ENCODE measurements at regions not wholly inside any gene's neighbourhood (a gene's known extent, or its start where the extent isn't known, plus 50 kb on each side); places are given as distances from the start of the nearest gene placed in this dataset.
A peak's percentile ranks its signal among the peaks of the same experiment; 100 is the strongest.

DNA sequence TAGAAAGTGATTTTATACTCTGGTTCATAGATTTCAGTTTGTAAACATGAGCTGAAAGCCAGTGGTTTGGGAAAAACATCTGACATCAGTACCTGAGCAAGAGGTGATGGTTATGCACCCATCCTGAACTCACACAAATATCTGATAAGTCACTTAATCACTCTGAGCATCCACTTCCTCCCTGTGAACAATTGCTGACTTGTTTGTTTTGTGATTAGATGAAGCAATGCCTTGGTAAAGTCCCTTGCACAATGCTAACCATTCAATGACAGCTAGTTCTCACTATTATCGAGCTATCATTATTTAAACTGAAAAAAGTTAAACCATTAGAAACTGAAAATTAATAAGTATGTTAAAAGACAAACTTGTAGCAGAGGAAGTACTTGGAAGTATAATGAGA is 303.0 kb downstream of the PLOD2 start:
- H3K4me1 ChIP-seq (ENCODE audit: insufficient read depth), result no peaks in the 10 kb centered on the region
- Mint-ChIP-seq H3K27ac (no peak overlapping the region), H3K27me3 (ENCODE audit: insufficient read depth, low read depth, poor library complexity) (no peaks in the 10 kb centered on the region), H3K4me1 (no peaks in the 10 kb centered on the region), H3K36me3 (ENCODE audit: low read depth) (no peaks in the 10 kb centered on the region), H3K4me3 (no peak overlapping the region), H3K9me3 (no peaks in the 10 kb centered on the region)
- H3K79me2 ChIP-seq (replicated peaks; ENCODE audit: insufficient read depth), result no peaks in the 10 kb centered on the region
- no peaks in the 10 kb centered on the region for H3F3A ChIP-seq (replicated peaks; ENCODE audit: low read depth)
- ATAC-seq, result no peak
- no peaks in the 10 kb centered on the region for H4K20me1 ChIP-seq (replicated peaks; ENCODE audit: insufficient read depth)
- no peak overlapping the region for H2AFZ ChIP-seq
- H3K4me3 ChIP-seq, result no peak overlapping the region
- H3K9me2 ChIP-seq (ENCODE audit: insufficient read depth), result no peaks in the 10 kb centered on the region
- no peaks in the 10 kb centered on the region for H3K36me3 ChIP-seq (ENCODE audit: insufficient read depth)
- DNase-seq (ENCODE audit: low spot score), result no peak
- H3K4me2 ChIP-seq, result no peak overlapping the region
- TF ChIP-seq POLR2AphosphoS5 (IDR thresholded peaks at IDR 0.05; ENCODE audit: low read depth) (no peak), ZNF331 (CRISPR knock-in tag; IDR thresholded peaks at IDR 0.05; ENCODE audit: low read depth) (no peak), NANOG (IDR thresholded peaks at IDR 0.05; ENCODE audit: borderline replicate concordance) (no peak), JUNB (IDR thresholded peaks at IDR 0.05; ENCODE audit: unreplicated experiment) (no peak), ZNF114 (CRISPR knock-in tag; IDR thresholded peaks at IDR 0.05) (no peak)
- TF ChIP-seq, protein P1, sequence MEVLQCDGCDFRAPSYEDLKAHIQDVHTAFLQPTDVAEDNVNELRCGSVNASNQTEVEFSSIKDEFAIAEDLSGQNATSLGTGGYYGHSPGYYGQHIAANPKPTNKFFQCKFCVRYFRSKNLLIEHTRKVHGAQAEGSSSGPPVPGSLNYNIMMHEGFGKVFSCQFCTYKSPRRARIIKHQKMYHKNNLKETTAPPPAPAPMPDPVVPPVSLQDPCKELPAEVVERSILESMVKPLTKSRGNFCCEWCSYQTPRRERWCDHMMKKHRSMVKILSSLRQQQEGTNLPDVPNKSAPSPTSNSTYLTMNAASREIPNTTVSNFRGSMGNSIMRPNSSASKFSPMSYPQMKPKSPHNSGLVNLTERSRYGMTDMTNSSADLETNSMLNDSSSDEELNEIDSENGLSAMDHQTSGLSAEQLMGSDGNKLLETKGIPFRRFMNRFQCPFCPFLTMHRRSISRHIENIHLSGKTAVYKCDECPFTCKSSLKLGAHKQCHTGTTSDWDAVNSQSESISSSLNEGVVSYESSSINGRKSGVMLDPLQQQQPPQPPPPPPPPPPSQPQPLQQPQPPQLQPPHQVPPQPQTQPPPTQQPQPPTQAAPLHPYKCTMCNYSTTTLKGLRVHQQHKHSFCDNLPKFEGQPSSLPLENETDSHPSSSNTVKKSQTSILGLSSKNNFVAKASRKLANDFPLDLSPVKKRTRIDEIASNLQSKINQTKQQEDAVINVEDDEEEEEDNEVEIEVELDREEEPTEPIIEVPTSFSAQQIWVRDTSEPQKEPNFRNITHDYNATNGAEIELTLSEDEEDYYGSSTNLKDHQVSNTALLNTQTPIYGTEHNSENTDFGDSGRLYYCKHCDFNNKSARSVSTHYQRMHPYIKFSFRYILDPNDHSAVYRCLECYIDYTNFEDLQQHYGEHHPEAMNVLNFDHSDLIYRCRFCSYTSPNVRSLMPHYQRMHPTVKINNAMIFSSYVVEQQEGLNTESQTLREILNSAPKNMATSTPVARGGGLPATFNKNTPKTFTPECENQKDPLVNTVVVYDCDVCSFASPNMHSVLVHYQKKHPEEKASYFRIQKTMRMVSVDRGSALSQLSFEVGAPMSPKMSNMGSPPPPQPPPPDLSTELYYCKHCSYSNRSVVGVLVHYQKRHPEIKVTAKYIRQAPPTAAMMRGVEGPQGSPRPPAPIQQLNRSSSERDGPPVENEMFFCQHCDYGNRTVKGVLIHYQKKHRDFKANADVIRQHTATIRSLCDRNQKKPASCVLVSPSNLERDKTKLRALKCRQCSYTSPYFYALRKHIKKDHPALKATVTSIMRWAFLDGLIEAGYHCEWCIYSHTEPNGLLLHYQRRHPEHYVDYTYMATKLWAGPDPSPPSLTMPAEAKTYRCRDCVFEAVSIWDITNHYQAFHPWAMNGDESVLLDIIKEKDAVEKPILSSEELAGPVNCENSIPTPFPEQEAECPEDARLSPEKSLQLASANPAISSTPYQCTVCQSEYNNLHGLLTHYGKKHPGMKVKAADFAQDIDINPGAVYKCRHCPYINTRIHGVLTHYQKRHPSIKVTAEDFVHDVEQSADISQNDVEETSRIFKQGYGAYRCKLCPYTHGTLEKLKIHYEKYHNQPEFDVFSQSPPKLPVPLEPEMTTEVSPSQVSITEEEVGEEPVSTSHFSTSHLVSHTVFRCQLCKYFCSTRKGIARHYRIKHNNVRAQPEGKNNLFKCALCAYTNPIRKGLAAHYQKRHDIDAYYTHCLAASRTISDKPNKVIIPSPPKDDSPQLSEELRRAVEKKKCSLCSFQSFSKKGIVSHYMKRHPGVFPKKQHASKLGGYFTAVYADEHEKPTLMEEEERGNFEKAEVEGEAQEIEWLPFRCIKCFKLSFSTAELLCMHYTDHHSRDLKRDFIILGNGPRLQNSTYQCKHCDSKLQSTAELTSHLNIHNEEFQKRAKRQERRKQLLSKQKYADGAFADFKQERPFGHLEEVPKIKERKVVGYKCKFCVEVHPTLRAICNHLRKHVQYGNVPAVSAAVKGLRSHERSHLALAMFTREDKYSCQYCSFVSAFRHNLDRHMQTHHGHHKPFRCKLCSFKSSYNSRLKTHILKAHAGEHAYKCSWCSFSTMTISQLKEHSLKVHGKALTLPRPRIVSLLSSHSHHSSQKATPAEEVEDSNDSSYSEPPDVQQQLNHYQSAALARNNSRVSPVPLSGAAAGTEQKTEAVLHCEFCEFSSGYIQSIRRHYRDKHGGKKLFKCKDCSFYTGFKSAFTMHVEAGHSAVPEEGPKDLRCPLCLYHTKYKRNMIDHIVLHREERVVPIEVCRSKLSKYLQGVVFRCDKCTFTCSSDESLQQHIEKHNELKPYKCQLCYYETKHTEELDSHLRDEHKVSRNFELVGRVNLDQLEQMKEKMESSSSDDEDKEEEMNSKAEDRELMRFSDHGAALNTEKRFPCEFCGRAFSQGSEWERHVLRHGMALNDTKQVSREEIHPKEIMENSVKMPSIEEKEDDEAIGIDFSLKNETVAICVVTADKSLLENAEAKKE (CRISPR knock-in tag; IDR thresholded peaks at IDR 0.05), result no peak
- H3K27me3 ChIP-seq (ENCODE audit: insufficient read depth), result no peaks in the 10 kb centered on the region
- H3K27ac ChIP-seq (ENCODE audit: low read depth), result no peak overlapping the region

DNA sequence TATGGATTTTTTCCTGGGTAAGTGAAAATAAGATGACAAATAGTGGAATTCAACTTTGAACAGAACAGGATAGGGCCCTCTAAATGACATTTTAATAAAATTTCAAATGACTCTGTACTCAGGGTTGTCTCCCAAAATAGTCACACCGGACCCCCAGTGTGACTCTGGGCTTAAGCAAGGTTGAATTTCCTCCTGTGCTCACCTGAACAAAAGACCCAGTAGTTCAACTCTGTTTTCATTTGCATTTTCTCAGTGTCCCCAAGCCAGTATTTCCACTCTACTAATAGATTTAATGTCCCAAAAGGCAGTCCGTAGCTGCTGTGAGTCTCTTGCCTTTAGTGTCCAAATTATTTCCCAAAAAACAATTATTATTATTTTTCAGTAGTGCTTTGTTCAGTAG is 296.6 kb downstream of the PLOD2 start:
- H3K27me3 Mint-ChIP-seq (ENCODE audit: insufficient read depth, low read depth, poor library complexity), result no peaks in the 10 kb centered on the region
- H3K27ac Mint-ChIP-seq, result peak overlapping the region; percentile 81
- H2AFZ ChIP-seq, result no peak overlapping the region
- no peaks in the 10 kb centered on the region for H3K36me3 Mint-ChIP-seq (ENCODE audit: low read depth)
- no peaks in the 10 kb centered on the region for H3F3A ChIP-seq (replicated peaks; ENCODE audit: low read depth)
- no peak overlapping the region for H3K27ac ChIP-seq (ENCODE audit: low read depth)
- H3K27me3 ChIP-seq (ENCODE audit: insufficient read depth), result no peaks in the 10 kb centered on the region
- no peaks in the 10 kb centered on the region for H3K9me2 ChIP-seq (ENCODE audit: insufficient read depth)
- H3K4me3 ChIP-seq, result no peak overlapping the region
- no peaks in the 10 kb centered on the region for H3K9me3 Mint-ChIP-seq
- peaks cover 16% of the 10 kb centered on the region for H3K4me1 Mint-ChIP-seq
- H3K4me1 ChIP-seq (ENCODE audit: insufficient read depth), result peaks cover 16% of the 10 kb centered on the region; the same call in 1 of the 2 replicates
- no peaks in the 10 kb centered on the region for H3K36me3 ChIP-seq (ENCODE audit: insufficient read depth)
- peak; percentile 29 for DNase-seq (ENCODE audit: low spot score)
- H3K4me2 ChIP-seq, result peak overlapping the region; percentile 35; the same call in 1 of the 2 replicates
- H3K79me2 ChIP-seq (replicated peaks; ENCODE audit: insufficient read depth), result no peaks in the 10 kb centered on the region
- ATAC-seq, result peak; percentile 80
- no peaks in the 10 kb centered on the region for H4K20me1 ChIP-seq (replicated peaks; ENCODE audit: insufficient read depth)
- H3K4me3 Mint-ChIP-seq, result 0 out of 3 replicates have a peak overlapping the region, but pooled peaks have one; percentile 10
- TF ChIP-seq EZH2phosphoT487 (IDR thresholded peaks at IDR 0.05; ENCODE audit: unreplicated experiment) (no peak), CREB1 (CRISPR knock-in tag; IDR thresholded peaks at IDR 0.05; ENCODE audit: low read depth) (no peak), STAT1 (IDR thresholded peaks at IDR 0.05; ENCODE audit: unreplicated experiment) (no peak), JUNB (IDR thresholded peaks at IDR 0.05; ENCODE audit: unreplicated experiment) (no peak)
- TF ChIP-seq, protein P2, sequence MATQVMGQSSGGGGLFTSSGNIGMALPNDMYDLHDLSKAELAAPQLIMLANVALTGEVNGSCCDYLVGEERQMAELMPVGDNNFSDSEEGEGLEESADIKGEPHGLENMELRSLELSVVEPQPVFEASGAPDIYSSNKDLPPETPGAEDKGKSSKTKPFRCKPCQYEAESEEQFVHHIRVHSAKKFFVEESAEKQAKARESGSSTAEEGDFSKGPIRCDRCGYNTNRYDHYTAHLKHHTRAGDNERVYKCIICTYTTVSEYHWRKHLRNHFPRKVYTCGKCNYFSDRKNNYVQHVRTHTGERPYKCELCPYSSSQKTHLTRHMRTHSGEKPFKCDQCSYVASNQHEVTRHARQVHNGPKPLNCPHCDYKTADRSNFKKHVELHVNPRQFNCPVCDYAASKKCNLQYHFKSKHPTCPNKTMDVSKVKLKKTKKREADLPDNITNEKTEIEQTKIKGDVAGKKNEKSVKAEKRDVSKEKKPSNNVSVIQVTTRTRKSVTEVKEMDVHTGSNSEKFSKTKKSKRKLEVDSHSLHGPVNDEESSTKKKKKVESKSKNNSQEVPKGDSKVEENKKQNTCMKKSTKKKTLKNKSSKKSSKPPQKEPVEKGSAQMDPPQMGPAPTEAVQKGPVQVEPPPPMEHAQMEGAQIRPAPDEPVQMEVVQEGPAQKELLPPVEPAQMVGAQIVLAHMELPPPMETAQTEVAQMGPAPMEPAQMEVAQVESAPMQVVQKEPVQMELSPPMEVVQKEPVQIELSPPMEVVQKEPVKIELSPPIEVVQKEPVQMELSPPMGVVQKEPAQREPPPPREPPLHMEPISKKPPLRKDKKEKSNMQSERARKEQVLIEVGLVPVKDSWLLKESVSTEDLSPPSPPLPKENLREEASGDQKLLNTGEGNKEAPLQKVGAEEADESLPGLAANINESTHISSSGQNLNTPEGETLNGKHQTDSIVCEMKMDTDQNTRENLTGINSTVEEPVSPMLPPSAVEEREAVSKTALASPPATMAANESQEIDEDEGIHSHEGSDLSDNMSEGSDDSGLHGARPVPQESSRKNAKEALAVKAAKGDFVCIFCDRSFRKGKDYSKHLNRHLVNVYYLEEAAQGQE (IDR thresholded peaks at IDR 0.05; ENCODE audit: unreplicated experiment), result no peak
